ENCODE measurements at regions not wholly inside any gene's neighbourhood (a gene's known extent, or its start where the extent isn't known, plus 50 kb on each side); places are given as distances from the start of the nearest gene placed in this dataset.
"Not testable (repeated sequence)": the region's sequence is repeated elsewhere in the genome, so short reads cannot be mapped to it uniquely, and the experiment has no call there.

DNA sequence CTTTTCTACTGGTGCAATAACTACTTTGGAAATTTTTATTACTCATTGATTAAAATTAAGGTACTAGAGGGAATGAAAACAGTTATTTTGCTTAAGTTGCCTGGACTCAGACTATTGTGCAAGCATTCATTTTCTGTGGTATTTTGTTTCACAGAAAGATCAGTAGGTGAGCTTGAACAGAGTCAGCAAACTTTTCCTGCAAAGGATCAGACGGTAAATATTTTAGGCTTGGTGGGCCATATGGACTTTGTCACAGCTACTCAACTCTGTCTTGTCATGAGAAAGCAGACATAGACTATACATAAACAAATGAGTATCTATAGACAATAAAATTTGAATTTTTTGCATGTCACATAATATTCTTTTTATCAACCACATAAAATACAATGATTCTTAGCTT is 1036.4 kb downstream of the NR2F1-AS1 start:
- intact Hi-C loops (cut with DNase I; ENCODE audit: low total_unique reads), result no loop called here

GRCh38 chr5:92544036-92544435 is 1037.0 kb downstream of the NR2F1-AS1 start:
- Histone ChIP-seq H3K4me3 (no peak overlapping the region), H3K27me3 (no peaks in the 10 kb centered on the region), H3K9me3 (no peaks in the 10 kb centered on the region), H3K27ac (no peak overlapping the region), H3K4me1 (peaks cover 0 to 13% (median 1%) of the 10 kb centered on the region in 4 donors), H3K36me3 (no peaks in the 10 kb centered on the region)
- no peak for DNase-seq
- TF ChIP-seq CTCF (IDR thresholded peaks at IDR 0.05), result no peak
- intact Hi-C loops (cut with DNase I; ENCODE audit: low total_unique reads), result no loop called here

More for the DNA sequence above, 1036.4 kb downstream of the NR2F1-AS1 start:
- Histone ChIP-seq H3K36me3 (no peaks in the 10 kb centered on the region), H3K27me3 (no peaks in the 10 kb centered on the region), H3K9me3 (no peaks in the 10 kb centered on the region), H3K27ac (no peak overlapping the region), H3K4me1 (peaks cover 0 to 13% (median 1%) of the 10 kb centered on the region in 4 donors), H3K4me3 (no peak overlapping the region)
- DNase-seq, result no peak
- TF ChIP-seq CTCF (IDR thresholded peaks at IDR 0.05), result no peak

- no peak overlapping the region for H3K4me3 ChIP-seq
- H3K4me1 ChIP-seq, result peaks cover 0 to 13% (median 1%) of the 10 kb centered on the region in 4 donors
- DNase-seq, result no peak
- intact Hi-C loops (cut with DNase I; ENCODE audit: low total_unique reads), result no loop called here
- H3K9me3 ChIP-seq, result no peaks in the 10 kb centered on the region
- no peaks in the 10 kb centered on the region for H3K36me3 ChIP-seq
- no peaks in the 10 kb centered on the region for H3K27me3 ChIP-seq
- no peak for TF ChIP-seq CTCF (IDR thresholded peaks at IDR 0.05)
- H3K27ac ChIP-seq, result no peak overlapping the region
These were observed 1037.8 kb downstream of the NR2F1-AS1 start for GRCh38 chr5:92543201-92543600.

GRCh38 chr5:92542017-92542416 is 1039.0 kb downstream of the NR2F1-AS1 start:
- H3K4me1 ChIP-seq, result peaks cover 0 to 13% (median 1%) of the 10 kb centered on the region in 4 donors
- intact Hi-C loops (cut with DNase I; ENCODE audit: low total_unique reads); H3K4me3 ChIP-seq; H3K9me3 ChIP-seq; H3K27ac ChIP-seq; H3K27me3 ChIP-seq; DNase-seq; H3K36me3 ChIP-seq: not testable (repeated sequence)

- no peak overlapping the region for H3K4me3 ChIP-seq
- H3K36me3 ChIP-seq, result no peaks in the 10 kb centered on the region
- no peak for DNase-seq
- intact Hi-C loops (cut with DNase I; ENCODE audit: low total_unique reads), result no loop called here
- no peaks in the 10 kb centered on the region for H3K4me1 ChIP-seq
- H3K27ac ChIP-seq, result no peak overlapping the region
- TF ChIP-seq CTCF (IDR thresholded peaks at IDR 0.05), result no peak
- no peaks in the 10 kb centered on the region for H3K27me3 ChIP-seq
- no peaks in the 10 kb centered on the region for H3K9me3 ChIP-seq
These were observed 1053.5 kb downstream of the NR2F1-AS1 start for GRCh38 chr5:92527311-92528078.

- no peaks in the 10 kb centered on the region for H3K9me3 ChIP-seq
- H3K4me3 ChIP-seq, result no peak overlapping the region
- no peak for TF ChIP-seq CTCF (IDR thresholded peaks at IDR 0.05)
- H3K27ac ChIP-seq, result no peak overlapping the region
- H3K27me3 ChIP-seq, result no peaks in the 10 kb centered on the region
- H3K36me3 ChIP-seq, result no peaks in the 10 kb centered on the region
- H3K4me1 ChIP-seq, result no peaks in the 10 kb centered on the region
- intact Hi-C loops (cut with DNase I; ENCODE audit: low total_unique reads), result no loop called here
- no peak for DNase-seq
These were observed 1055.9 kb downstream of the NR2F1-AS1 start for GRCh38 chr5:92525131-92525530.

Measured in tibial artery (tissue), 4 donors.